GM18861 (cell line): ENCODE measurements at regions not wholly inside any gene's neighbourhood (a gene's known extent, or its start where the extent isn't known, plus 50 kb on each side); places are given as distances from the start of the nearest gene placed in this dataset.
"Not testable (repeated sequence)": the region's sequence is repeated elsewhere in the genome, so short reads cannot be mapped to it uniquely, and the experiment has no call there.

Experiments used
- ATAC-seq: cut with Tn5 transposase; IDR thresholded peaks from one replicate; pipeline ENCODE4 v1.9.1; 2021; ENCODE audit not compliant: unreplicated experiment

GRCh38 chr7:96921231-96921630 lies 84.1 kb upstream of the DLX6 start:
- ATAC-seq: no peak

GRCh38 chr7:96921771-96922170 lies 83.6 kb upstream of the DLX6 start:
- no peak for ATAC-seq

DNA sequence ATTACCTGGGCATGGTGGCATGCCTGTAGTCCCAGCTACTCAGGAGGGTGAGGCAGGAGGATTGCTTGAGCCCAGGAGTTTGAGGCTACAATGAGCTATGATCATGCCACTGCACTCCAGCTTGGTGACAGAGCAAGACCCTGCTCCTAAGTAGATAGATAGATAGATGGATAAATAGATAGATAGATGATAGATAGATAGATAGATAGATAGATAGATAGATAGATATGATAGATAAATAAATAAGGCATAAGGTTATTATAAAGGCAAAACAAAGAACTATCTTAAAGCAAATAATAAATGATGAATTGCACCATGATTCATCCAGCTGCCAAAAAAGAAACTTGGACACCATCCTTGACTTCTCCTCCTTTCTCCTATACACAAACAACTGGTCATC lies 82.0 kb upstream of the DLX6 start:
- not testable (repeated sequence) for ATAC-seq

DNA sequence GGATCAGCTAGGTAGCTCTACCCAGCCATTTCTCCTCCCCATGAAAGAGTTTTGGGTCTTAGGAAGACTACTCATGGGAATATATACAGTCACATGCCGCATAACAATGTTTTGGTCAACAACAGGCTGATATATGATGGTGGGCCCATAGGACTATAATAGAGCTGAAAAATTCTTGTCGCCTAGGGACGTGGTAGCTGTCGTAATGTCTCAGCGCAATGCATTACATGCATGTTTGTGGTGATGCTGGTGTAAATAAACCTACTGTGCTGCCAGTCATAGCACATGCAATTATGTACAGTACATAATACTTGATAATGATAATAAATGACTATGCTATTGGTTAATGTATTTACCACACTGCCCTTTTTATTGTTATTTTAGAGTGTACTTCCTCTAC lies 78.2 kb upstream of the DLX6 start:
- ATAC-seq: no peak

DNA sequence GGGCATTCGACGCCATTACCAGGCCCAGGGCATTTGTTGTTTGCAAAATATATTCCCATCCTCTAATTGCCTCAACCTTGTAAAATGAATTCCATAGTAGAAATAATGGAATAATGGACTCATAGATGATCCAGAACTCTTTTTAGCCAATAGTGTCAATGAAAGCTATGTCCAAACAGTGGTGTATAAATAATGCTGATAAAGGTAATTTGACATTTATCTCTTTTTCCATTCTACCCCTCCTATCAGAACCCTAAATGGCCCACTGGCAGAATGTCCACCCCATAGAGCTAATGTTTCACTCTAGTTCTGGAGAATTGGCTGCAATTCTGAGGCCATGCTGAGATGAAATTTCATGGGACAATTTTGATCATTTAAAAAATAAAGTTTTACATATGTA lies 76.4 kb upstream of the DLX6 start:
- ATAC-seq: no peak

DNA sequence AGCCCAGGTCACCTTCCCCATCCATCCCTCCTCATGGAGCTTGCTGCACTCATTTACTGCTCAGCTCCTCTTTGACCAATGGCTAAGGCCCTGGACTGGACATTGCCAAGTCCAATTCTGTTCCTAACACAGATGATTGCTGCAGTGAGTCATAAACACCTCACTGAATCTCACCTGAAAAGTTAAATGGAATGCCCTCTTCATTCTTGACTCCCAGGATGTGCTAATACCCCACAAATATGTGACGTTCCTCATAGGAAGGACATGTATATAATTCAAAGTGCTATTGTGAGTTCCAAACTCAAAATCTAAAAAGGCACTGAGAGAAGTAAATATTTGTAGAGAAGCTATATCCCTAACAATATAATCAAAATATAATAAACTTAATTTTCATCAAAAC lies 73.5 kb upstream of the DLX6 start:
- no peak for ATAC-seq

- no peak for ATAC-seq
Observed at GRCh38 chr7:96933067-96933645, 72.2 kb upstream of the DLX6 start.

GRCh38 chr7:96936621-96937020 lies 68.7 kb upstream of the DLX6 start:
- no peak for ATAC-seq

GRCh38 chr7:96942112-96942511 lies 63.2 kb upstream of the DLX6 start:
- ATAC-seq: no peak

GRCh38 chr7:96949766-96950165 lies 55.6 kb upstream of the DLX6 start:
- ATAC-seq: no peak

- no peak for ATAC-seq
Observed at GRCh38 chr7:96952974-96953391, 52.4 kb upstream of the DLX6 start.

DNA sequence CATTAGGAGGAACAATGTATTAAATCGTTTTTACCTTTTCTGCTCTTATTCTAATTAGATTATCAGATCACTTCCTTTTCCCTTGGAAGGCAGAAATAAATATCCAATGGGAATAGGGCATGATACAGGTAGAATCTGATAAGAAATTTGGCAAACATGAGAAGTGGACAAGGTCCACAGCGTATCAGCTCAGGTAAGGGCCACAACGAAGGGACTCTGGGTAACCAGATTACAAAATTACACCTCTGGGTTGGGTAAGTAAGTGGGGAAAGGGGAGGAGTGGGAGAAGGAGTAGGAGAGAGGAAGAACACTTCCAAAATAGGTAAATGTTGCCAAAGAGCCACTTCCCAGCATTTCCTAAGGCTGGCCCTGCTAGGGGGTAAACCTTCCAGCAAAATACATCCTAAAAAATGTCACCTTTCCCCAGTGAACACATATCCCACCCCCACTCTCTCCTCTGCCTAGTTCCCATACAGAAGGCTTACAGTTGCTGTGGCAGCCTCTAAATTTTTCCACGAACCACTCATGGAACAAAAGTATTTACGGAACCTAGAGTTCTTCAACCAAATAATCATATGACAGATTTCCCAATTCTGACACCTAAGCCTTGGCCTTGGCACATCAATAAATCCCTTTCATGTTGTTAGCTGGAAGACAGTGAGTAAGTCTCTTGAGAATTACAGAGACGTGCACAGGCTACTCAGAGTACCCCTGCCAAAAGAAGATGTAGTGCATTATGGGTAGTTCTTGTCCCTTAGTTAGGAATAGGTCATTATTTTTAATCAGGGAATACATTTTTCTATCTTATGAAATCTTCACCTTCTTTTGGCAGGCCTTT lies 51.5 kb upstream of the DLX6 start:
- no peak for ATAC-seq
